ENCODE measurements at regions not wholly inside any gene's neighbourhood (a gene's known extent, or its start where the extent isn't known, plus 50 kb on each side); places are given as distances from the start of the nearest gene placed in this dataset.

DNA sequence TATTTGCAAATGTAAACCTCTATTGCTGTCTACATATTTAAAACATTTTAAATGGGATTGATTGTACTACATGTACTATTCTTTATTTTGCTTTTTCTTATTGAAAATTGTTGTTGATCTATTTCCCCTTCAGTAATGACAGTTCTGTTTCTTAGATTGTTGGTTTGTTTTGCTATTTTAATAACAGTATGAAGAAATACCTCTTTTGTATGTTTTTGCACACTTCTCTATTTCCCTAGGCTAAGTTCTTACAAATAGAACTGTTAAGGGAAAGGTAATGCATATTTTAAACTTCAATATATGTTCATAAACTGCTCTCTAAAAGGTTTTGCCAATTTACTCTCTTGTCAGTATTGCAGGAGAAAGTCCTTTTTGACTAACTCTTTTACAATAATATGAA, 195.0 kb upstream of the PRPS1L1 start:
- no peaks in the 10 kb centered on the region for H3K4me1 Mint-ChIP-seq (ENCODE audit: low read depth)
- no peak overlapping the region for H3K27ac Mint-ChIP-seq
- no peaks in the 10 kb centered on the region for H3K27me3 Mint-ChIP-seq (ENCODE audit: low read depth)
- no peak for DNase-seq (ENCODE audit: low spot score)
- H3K36me3 Mint-ChIP-seq (ENCODE audit: low read depth): no peaks in the 10 kb centered on the region
- no peak overlapping the region for H3K4me3 Mint-ChIP-seq
- H3K9me3 Mint-ChIP-seq: no peaks in the 10 kb centered on the region

DNA sequence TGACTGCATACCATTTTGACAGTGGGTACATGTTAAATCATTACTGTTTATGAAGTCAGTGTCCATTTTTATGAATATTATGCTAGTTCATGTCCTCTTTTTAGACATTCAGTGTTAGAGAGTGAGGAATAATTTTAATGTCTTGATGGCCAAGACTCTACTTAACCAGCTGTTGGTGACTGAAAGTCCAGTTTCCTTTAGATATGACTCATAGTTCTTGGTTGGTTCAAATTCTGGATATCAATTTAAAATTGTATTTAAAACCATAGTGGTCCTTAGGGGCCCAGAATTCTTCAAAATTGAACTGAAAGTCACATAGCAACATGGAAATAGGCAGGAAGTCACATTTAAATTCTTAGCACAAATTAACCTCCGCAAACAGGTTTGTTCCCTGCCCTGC, 196.5 kb upstream of the PRPS1L1 start:
- Mint-ChIP-seq H3K27ac (no peak overlapping the region), H3K36me3 (ENCODE audit: low read depth) (no peaks in the 10 kb centered on the region), H3K9me3 (no peaks in the 10 kb centered on the region), H3K4me3 (no peak overlapping the region), H3K4me1 (ENCODE audit: low read depth) (no peaks in the 10 kb centered on the region), H3K27me3 (ENCODE audit: low read depth) (no peaks in the 10 kb centered on the region)
- no peak for DNase-seq (ENCODE audit: low spot score)

DNA sequence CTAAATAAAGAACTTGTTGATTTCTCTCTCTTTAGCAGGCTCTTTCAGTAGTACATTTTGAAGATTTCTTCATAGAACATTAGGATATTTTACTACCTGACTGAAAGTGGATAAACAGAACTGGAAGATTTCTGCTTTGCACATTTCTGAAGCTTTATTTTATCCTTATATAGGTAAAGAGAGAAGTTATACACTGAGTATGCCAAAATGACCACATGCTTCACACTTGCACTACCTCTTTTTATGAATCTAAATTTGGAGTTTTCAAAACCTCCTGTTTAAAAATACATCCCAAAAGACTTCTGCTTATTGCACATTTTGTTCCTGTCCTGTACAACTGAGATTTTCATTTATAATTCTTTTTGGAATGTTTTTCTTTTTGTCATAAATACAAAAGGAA, 197.4 kb upstream of the PRPS1L1 start:
- H3K4me3 Mint-ChIP-seq: no peak overlapping the region
- H3K27me3 Mint-ChIP-seq (ENCODE audit: low read depth): no peaks in the 10 kb centered on the region

DNA sequence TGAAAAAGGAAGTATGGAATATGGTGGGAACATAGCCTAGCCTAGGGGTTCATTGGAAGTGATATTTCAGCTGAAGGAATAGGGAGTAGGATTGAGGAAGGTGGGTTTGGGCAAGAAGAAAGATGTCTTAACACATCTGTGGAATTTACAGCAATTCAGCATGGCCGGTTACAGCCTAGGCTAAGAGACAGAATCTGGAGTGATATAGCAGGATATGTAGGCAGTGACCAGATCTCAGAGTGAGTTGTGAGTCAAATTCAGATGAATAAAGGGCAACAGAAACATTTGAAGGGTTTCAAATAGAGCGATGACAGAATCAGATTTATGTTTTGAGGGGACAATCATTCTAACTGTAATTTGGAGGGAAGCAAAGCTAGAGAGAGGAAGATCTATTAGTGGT, 199.0 kb upstream of the PRPS1L1 start:
- H3K4me3 Mint-ChIP-seq: no peak overlapping the region
- DNase-seq (ENCODE audit: low spot score): no peak
- no peaks in the 10 kb centered on the region for H3K9me3 Mint-ChIP-seq
- H3K27me3 Mint-ChIP-seq (ENCODE audit: low read depth): no peaks in the 10 kb centered on the region
- no peak overlapping the region for H3K27ac Mint-ChIP-seq
- no peaks in the 10 kb centered on the region for H3K36me3 Mint-ChIP-seq (ENCODE audit: low read depth)
- no peaks in the 10 kb centered on the region for H3K4me1 Mint-ChIP-seq (ENCODE audit: low read depth)

More for the DNA sequence above, 197.4 kb upstream of the PRPS1L1 start:
- Mint-ChIP-seq H3K4me1 (ENCODE audit: low read depth) (no peaks in the 10 kb centered on the region), H3K27ac (no peak overlapping the region), H3K36me3 (ENCODE audit: low read depth) (no peaks in the 10 kb centered on the region), H3K9me3 (no peaks in the 10 kb centered on the region)
- DNase-seq (ENCODE audit: low spot score): no peak

DNA sequence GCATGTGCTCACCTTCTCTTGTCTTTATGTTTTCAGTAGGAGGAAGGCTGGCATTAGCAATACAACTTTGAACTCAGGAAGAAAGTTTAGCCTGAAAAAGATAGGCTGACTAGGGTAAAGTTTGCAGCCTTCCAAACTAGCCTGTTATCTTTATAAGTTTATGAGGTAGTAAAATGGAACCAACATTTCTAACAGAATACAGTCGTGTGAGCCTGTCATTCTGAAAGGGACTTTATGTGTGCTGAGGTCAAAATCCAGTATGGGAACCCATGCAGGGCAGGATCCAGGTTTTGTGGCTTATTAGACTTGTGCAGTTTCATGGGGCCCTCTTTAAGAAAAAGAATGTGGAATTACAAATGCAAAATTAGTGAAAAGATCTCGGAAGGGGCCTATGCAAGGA, 201.0 kb upstream of the PRPS1L1 start:
- no peaks in the 10 kb centered on the region for H3K4me1 Mint-ChIP-seq (ENCODE audit: low read depth)
- H3K4me3 Mint-ChIP-seq: no peak overlapping the region
- H3K36me3 Mint-ChIP-seq (ENCODE audit: low read depth): no peaks in the 10 kb centered on the region
- no peaks in the 10 kb centered on the region for H3K9me3 Mint-ChIP-seq
- H3K27ac Mint-ChIP-seq: no peak overlapping the region
- no peaks in the 10 kb centered on the region for H3K27me3 Mint-ChIP-seq (ENCODE audit: low read depth)
- no peak for DNase-seq (ENCODE audit: low spot score)

DNA sequence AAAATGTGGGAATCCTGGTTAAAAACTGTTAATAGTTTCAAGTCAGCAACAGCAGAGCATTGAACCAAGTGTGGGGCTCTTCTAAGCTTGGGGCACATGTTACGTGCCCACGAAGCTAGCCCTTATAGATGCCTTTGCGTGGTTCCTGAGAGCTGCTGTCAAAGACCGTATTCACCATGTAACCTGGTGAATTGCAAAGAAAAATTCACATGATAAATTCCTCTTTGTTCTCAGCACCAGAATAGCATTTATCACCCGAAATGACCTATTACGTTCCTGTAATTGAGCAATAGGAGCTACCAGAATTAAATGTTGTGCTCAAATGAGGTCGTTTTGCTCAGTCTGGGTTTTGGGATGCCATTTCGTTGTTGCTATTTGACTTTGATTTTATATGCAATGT, 202.6 kb upstream of the PRPS1L1 start:
- DNase-seq (ENCODE audit: low spot score): no peak
- no peak overlapping the region for H3K27ac Mint-ChIP-seq
- no peaks in the 10 kb centered on the region for H3K27me3 Mint-ChIP-seq (ENCODE audit: low read depth)
- H3K9me3 Mint-ChIP-seq: no peaks in the 10 kb centered on the region
- no peaks in the 10 kb centered on the region for H3K4me1 Mint-ChIP-seq (ENCODE audit: low read depth)
- H3K4me3 Mint-ChIP-seq: no peak overlapping the region
- H3K36me3 Mint-ChIP-seq (ENCODE audit: low read depth): no peaks in the 10 kb centered on the region

DNA sequence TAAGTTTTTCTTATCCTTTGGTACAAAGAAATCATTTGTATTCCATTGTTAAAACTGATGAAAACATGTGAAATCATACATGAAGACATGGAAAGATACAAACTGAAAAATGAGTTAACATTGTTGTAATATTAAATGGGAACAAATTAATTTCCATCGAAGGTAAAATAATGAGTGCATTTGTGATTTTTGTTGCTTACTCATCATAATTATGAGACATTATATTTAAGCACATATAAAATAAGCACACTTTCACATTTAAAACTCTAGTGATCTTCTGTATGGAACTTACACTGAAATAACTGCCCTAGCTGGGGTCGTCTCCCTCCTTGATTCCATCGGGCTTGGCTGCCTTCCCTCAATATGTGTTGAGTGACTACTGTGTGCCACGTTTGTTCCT, 204.2 kb upstream of the PRPS1L1 start:
- no peaks in the 10 kb centered on the region for H3K36me3 Mint-ChIP-seq (ENCODE audit: low read depth)
- H3K27me3 Mint-ChIP-seq (ENCODE audit: low read depth): no peaks in the 10 kb centered on the region

DNA sequence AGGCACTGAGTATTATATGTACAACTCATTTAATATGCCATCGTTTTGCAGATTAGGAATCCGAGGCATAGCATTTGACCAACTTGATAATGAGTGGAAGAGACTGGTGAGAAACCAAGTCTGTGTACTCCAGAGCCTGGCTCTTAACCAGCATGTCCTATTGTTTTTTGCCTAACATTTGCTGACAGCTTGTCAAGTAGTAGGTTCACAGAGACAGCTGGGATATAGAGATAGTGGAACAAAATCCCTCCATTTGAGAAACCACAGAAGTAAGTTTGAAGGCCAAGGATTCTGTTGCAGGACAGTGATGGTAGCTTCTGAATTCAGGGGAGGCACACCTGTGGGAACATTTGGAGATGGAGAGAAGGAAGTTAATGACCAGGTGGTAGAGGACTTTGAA, 206.9 kb upstream of the PRPS1L1 start:
- DNase-seq (ENCODE audit: low spot score): no peak
- Mint-ChIP-seq H3K36me3 (ENCODE audit: low read depth) (no peaks in the 10 kb centered on the region), H3K9me3 (no peaks in the 10 kb centered on the region), H3K4me3 (no peak overlapping the region), H3K4me1 (ENCODE audit: low read depth) (no peaks in the 10 kb centered on the region), H3K27ac (no peak overlapping the region), H3K27me3 (ENCODE audit: low read depth) (no peaks in the 10 kb centered on the region)

More for the DNA sequence above, 204.2 kb upstream of the PRPS1L1 start:
- DNase-seq (ENCODE audit: low spot score): no peak
- no peak overlapping the region for H3K27ac Mint-ChIP-seq
- no peaks in the 10 kb centered on the region for H3K9me3 Mint-ChIP-seq
- H3K4me1 Mint-ChIP-seq (ENCODE audit: low read depth): no peaks in the 10 kb centered on the region
- no peak overlapping the region for H3K4me3 Mint-ChIP-seq

DNA sequence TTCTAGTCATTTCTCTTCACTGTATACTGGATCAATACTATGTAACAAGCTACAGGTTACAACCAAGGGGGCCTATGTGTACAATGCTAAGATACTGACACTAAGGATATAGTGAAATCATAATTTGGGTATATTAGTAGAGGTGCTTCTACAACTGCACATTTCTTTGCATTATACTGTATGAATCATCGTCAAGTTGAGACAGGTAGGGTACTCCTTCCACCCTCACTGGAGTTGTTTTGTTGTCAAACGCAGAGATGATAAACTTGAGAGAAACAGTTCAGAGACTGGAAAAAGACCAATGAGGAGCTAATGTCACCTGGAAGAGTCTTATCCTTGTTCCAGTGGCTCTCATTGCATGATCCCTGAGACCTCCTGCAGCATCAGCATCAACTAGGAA, 208.2 kb upstream of the PRPS1L1 start:
- no peak overlapping the region for H3K4me3 Mint-ChIP-seq
- H3K36me3 Mint-ChIP-seq (ENCODE audit: low read depth): no peaks in the 10 kb centered on the region
- H3K9me3 Mint-ChIP-seq: no peaks in the 10 kb centered on the region
- no peak for DNase-seq (ENCODE audit: low spot score)
- H3K4me1 Mint-ChIP-seq (ENCODE audit: low read depth): no peaks in the 10 kb centered on the region
- no peaks in the 10 kb centered on the region for H3K27me3 Mint-ChIP-seq (ENCODE audit: low read depth)
- no peak overlapping the region for H3K27ac Mint-ChIP-seq

DNA sequence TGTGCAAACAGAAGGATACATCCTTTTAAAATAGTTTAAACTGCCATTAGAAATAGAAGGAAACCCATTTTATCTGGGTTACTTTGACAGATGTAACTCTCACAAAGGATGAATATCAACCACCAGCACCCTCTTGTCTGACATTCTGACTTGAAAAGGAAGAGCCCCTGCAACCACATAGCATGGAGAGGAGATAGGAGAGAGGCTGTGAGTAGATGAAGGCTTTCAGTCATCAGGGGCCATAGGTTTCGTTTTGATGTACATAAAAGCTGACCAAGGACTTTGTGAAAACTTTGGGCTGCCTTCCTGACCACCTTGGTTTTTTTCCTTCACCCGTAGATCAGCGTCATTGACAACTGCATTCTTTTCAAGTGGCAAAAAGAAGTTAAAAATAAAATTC, 211.6 kb upstream of the PRPS1L1 start:
- Mint-ChIP-seq H3K4me3 (no peak overlapping the region), H3K9me3 (no peaks in the 10 kb centered on the region), H3K27ac (no peak overlapping the region), H3K4me1 (ENCODE audit: low read depth) (no peaks in the 10 kb centered on the region), H3K36me3 (ENCODE audit: low read depth) (no peaks in the 10 kb centered on the region), H3K27me3 (ENCODE audit: low read depth) (no peaks in the 10 kb centered on the region)
- DNase-seq (ENCODE audit: low spot score): no peak

DNA sequence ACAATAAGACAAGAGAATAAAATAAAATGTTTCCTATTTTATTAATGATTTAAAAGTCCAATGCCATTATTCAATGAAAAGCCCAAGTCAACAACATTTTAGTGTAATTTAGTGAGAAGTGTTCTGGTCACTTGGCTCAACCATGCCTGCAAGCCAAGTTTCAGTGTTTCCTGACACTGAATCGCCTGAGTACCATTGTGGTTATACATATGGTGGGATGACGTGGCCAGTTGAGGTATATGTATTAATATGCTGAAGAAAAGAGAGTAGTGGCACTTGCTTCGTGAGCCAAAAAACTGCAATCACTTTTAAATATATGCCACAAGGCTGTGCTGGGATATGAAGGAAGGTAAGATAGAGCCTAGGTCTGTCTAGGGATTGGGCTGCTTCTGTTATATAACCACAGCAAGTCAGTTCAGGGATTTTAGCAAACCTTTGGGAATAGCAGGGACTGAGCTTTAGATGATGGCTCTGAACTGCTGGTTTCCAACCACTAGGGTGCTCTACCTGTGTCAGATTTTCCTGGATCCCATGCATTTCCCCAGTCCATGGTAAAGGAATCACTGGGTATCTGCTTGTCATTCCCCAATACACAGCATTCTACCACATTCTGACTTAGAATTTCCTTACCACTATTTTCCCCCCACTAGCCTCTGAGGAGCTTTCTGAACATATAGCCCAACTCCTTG, 214.0 kb upstream of the PRPS1L1 start:
- Mint-ChIP-seq H3K9me3 (peaks cover 6% of the 10 kb centered on the region), H3K4me1 (ENCODE audit: low read depth) (no peaks in the 10 kb centered on the region), H3K4me3 (no peak overlapping the region), H3K36me3 (ENCODE audit: low read depth) (no peaks in the 10 kb centered on the region), H3K27ac (no peak overlapping the region), H3K27me3 (ENCODE audit: low read depth) (no peaks in the 10 kb centered on the region)
- DNase-seq (ENCODE audit: low spot score): no peak

DNA sequence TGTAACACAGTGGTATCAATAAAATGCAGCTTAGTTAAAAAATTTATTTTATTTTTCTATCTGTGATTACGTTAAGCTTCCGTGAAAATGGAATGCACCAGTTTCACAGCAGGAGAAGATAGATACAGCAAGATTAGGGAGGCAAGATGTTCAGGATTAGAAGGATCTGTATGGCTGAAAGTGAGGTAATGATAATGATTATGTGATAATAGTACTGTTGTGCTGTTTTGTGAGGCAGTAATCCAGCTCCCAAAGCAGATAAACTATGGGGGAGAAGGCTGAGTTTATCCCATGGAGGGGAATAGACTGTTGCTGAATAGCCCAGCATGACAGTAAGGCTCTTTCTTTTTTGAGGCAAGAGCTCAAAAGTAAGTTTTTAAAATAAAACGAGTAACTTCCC, 216.1 kb upstream of the PRPS1L1 start:
- DNase-seq (ENCODE audit: low spot score): no peak
- Mint-ChIP-seq H3K4me1 (ENCODE audit: low read depth) (no peaks in the 10 kb centered on the region), H3K4me3 (no peak overlapping the region), H3K9me3 (peaks cover 13% of the 10 kb centered on the region), H3K27me3 (ENCODE audit: low read depth) (no peaks in the 10 kb centered on the region), H3K27ac (no peak overlapping the region), H3K36me3 (ENCODE audit: low read depth) (no peaks in the 10 kb centered on the region)

DNA sequence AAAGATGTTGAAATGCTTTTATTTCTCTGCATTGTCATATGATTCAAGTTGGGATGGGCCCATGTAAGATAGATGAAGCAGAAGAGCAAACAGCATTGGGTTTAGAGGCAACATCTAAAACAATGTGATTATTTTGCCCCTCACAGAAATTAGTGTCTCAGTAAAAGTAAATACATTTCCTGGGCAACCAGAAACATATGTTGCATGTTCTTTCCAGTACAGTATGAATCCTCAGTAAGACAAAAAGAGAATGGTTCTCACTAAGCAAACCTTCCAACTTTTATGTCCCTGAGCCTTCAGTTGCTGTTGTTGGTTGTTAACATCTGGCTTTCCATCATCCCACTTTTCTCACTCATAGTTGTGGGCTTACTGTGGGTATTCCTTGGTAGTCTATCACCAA, 222.5 kb upstream of the PRPS1L1 start:
- Mint-ChIP-seq H3K36me3 (ENCODE audit: low read depth) (no peaks in the 10 kb centered on the region), H3K27me3 (ENCODE audit: low read depth) (no peaks in the 10 kb centered on the region), H3K9me3 (peaks cover 27% of the 10 kb centered on the region), H3K4me1 (ENCODE audit: low read depth) (no peaks in the 10 kb centered on the region), H3K27ac (no peak overlapping the region), H3K4me3 (no peak overlapping the region)
- DNase-seq (ENCODE audit: low spot score): no peak

DNA sequence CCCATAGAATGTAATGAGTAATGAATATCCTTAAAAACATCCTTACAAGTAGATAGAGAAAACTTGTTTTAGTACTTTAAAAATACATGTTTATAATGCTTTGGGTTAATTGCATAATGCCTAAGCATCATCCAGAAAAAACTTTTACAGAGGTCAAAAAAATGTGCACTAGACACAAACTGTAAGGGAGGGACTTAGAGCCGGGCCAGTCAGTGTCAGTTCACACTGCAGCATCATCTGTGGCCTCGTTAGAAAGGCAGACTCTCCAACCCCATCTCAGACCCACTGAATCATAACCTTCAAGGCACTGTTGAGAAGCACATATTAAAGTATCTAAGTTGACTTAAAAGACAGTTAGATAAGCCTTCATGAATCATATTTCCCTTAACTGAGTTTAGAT, 230.1 kb upstream of the PRPS1L1 start:
- H3K4me3 Mint-ChIP-seq: no peak overlapping the region
- H3K9me3 Mint-ChIP-seq: peaks cover 3% of the 10 kb centered on the region
- no peaks in the 10 kb centered on the region for H3K4me1 Mint-ChIP-seq (ENCODE audit: low read depth)
- no peaks in the 10 kb centered on the region for H3K27me3 Mint-ChIP-seq (ENCODE audit: low read depth)
- DNase-seq (ENCODE audit: low spot score): no peak
- no peak overlapping the region for H3K27ac Mint-ChIP-seq
- no peaks in the 10 kb centered on the region for H3K36me3 Mint-ChIP-seq (ENCODE audit: low read depth)

DNA sequence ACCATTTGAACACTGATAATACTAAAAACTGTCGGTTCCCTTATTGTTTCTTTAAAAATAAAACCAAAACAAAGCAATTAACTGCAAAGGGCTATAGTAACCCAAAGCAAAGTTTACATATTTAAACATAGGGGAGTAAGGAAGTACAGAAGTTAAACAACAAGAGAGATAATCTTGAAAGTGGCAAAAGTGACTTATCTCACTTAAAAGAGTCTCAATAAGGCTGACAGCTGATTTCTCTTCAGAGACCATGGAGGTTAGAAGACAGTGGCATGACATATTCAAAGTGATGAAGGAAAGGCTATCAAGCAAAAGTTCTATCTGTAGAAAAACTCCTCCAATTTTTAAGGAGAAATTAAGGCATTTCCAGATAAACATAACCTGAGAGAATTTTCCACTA, 233.5 kb upstream of the HDAC9 start:
- H3K4me3 Mint-ChIP-seq: no peak overlapping the region
- H3K27me3 Mint-ChIP-seq (ENCODE audit: low read depth): no peaks in the 10 kb centered on the region
- DNase-seq (ENCODE audit: low spot score): no peak
- no peaks in the 10 kb centered on the region for H3K4me1 Mint-ChIP-seq (ENCODE audit: low read depth)
- H3K36me3 Mint-ChIP-seq (ENCODE audit: low read depth): no peaks in the 10 kb centered on the region
- no peaks in the 10 kb centered on the region for H3K9me3 Mint-ChIP-seq
- no peak overlapping the region for H3K27ac Mint-ChIP-seq
